WI38 (cell line): ENCODE measurements at regions not wholly inside any gene's neighbourhood (a gene's known extent, or its start where the extent isn't known, plus 50 kb on each side); places are given as distances from the start of the nearest gene placed in this dataset.
"Not testable (repeated sequence)": the region's sequence is repeated elsewhere in the genome, so short reads cannot be mapped to it uniquely, and the experiment has no call there.

Experiments
- H3K4me3 ChIP-seq: 2 replicates; pipeline ENCODE4 v1.5.1; 2011; ENCODE audit warnings: low read depth, mild to moderate bottlenecking, control low read depth, low read length
- CTCF ChIP-seq: IDR thresholded peaks from 2 replicates; pipeline ENCODE4 v1.5.1; 2012; ENCODE audit warnings: low read depth, mild to moderate bottlenecking, control low read depth, low read length

GRCh38 chr15:20106026-20106425 lies 435.6 kb downstream of the GOLGA6L6 start:
- H3K4me3 ChIP-seq, result no peak overlapping the region

GRCh38 chr15:20105011-20105990 lies 436.3 kb downstream of the GOLGA6L6 start:
- not testable (repeated sequence) for H3K4me3 ChIP-seq

More at GRCh38 chr15:20106026-20106425, 435.6 kb downstream of the GOLGA6L6 start:
- TF ChIP-seq CTCF, result no peak

GRCh38 chr15:20104551-20104950 lies 437.0 kb downstream of the GOLGA6L6 start:
- not testable (repeated sequence) for H3K4me3 ChIP-seq

- not testable (repeated sequence) for H3K4me3 ChIP-seq
Measured at GRCh38 chr15:20102862-20103261, 438.7 kb downstream of the GOLGA6L6 start.

GRCh38 chr15:20102209-20102608 lies 439.4 kb downstream of the GOLGA6L6 start:
- H3K4me3 ChIP-seq, result not testable (repeated sequence)

GRCh38 chr15:20101281-20101680 lies 440.3 kb downstream of the GOLGA6L6 start:
- not testable (repeated sequence) for H3K4me3 ChIP-seq

- H3K4me3 ChIP-seq, result not testable (repeated sequence)
Measured at GRCh38 chr15:20100604-20101270, 440.9 kb downstream of the GOLGA6L6 start.

GRCh38 chr15:20095699-20096303 lies 445.8 kb downstream of the GOLGA6L6 start:
- not testable (repeated sequence) for H3K4me3 ChIP-seq

GRCh38 chr15:20089541-20089940 lies 452.1 kb downstream of the GOLGA6L6 start:
- H3K4me3 ChIP-seq, result not testable (repeated sequence)

GRCh38 chr15:20084026-20084425 lies 457.6 kb downstream of the GOLGA6L6 start:
- not testable (repeated sequence) for H3K4me3 ChIP-seq

- not testable (repeated sequence) for H3K4me3 ChIP-seq
Measured at GRCh38 chr15:20074082-20074481, 467.5 kb downstream of the GOLGA6L6 start.

- H3K4me3 ChIP-seq, result not testable (repeated sequence)
Measured at GRCh38 chr15:20069043-20069442, 472.6 kb downstream of the GOLGA6L6 start.

- H3K4me3 ChIP-seq, result not testable (repeated sequence)
Measured at GRCh38 chr15:20066173-20066572, 475.4 kb downstream of the GOLGA6L6 start.

GRCh38 chr15:20065508-20065907 lies 476.1 kb downstream of the GOLGA6L6 start:
- not testable (repeated sequence) for H3K4me3 ChIP-seq

- not testable (repeated sequence) for H3K4me3 ChIP-seq
Measured at GRCh38 chr15:20063167-20063566, 478.4 kb downstream of the GOLGA6L6 start.

- H3K4me3 ChIP-seq, result not testable (repeated sequence)
Measured at GRCh38 chr15:20060838-20061237, 480.8 kb downstream of the GOLGA6L6 start.

- not testable (repeated sequence) for H3K4me3 ChIP-seq
Measured at GRCh38 chr15:20056871-20057270, 484.7 kb downstream of the GOLGA6L6 start.

GRCh38 chr15:20055921-20056320 lies 485.7 kb downstream of the GOLGA6L6 start:
- not testable (repeated sequence) for H3K4me3 ChIP-seq

GRCh38 chr15:20048189-20048588 lies 493.4 kb downstream of the GOLGA6L6 start:
- H3K4me3 ChIP-seq, result not testable (repeated sequence)

GRCh38 chr15:20045165-20045564 lies 496.4 kb downstream of the GOLGA6L6 start:
- not testable (repeated sequence) for H3K4me3 ChIP-seq
